Stimulated activated CD4-positive, alpha-beta T cell treated with anti-CD3 and anti-CD28 coated beads, TNF-alpha, amount 100 ng/mL, for 24 hours (primary cell): ENCODE measurements at regions not wholly inside any gene's neighbourhood (a gene's known extent, or its start where the extent isn't known, plus 50 kb on each side); places are given as distances from the start of the nearest gene placed in this dataset.
A peak's percentile ranks its signal among the peaks of the same experiment; 100 is the strongest.
"Not testable (repeated sequence)": the region's sequence is repeated elsewhere in the genome, so short reads cannot be mapped to it uniquely, and the experiment has no call there.

ENCODE experiments used
- DNase-seq, 3 experiments: peaks; one replicate each; pipeline ENCODE4 v3.0.0-alpha.2; 2020; ENCODE audit warnings: low read depth in 3 of 3

DNA sequence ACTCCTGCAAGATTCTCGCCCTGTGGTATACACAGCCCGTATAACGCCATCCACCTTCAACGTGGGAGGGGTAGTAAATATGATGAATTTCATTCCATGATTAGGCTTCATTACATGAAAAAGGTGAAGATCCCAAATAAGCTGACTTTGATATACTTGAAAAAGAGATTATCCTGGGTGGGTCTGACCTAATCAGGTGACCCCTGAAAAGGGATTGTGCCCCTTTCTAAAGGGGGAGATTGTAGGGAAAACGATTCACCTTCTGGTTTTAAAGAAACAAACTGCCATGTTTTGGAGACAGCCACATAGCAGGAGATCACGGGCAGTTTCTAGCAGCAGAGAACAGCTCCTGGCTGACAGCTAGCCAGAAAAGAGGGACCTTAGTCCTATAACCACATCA, 155.1 kb upstream of the SMLR1 start:
- DNase-seq: no peak

DNA sequence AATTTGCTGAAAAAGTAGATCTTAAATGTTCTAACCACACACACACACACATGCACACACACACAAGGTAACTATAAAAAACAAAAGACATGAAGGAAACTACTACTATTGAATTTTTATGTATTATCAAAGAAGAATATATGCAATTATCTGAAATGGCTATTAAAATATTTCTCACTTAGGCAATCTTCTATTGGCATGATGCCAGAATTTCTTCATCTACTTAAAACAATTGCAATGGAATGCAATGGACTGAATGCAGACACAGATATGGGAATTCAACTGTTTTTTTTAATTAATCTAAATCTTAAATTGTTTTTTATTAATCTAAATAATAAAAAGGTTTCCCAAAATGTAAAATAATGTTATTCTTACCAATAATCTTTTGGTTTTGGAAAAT, 152.6 kb upstream of the SMLR1 start:
- no peak for DNase-seq

DNA sequence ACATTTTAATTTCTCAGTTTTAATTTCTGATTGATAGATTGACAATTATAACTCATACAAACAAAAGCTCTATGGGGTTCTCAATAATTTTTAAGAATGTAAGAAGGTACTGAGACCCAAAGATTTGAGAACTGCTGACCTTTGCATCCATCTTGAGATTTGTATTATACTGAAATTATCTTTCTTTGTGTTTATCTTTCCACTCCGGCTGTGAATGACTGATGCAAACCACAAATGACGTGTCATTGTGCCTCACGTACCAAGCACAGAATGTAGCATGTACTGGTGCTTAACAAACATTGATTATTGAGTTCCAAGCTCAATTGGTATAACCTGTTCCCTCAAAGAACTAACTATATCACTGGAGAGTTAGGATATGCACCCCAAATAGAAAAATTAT, 152.1 kb upstream of the SMLR1 start:
- DNase-seq: no peak

DNA sequence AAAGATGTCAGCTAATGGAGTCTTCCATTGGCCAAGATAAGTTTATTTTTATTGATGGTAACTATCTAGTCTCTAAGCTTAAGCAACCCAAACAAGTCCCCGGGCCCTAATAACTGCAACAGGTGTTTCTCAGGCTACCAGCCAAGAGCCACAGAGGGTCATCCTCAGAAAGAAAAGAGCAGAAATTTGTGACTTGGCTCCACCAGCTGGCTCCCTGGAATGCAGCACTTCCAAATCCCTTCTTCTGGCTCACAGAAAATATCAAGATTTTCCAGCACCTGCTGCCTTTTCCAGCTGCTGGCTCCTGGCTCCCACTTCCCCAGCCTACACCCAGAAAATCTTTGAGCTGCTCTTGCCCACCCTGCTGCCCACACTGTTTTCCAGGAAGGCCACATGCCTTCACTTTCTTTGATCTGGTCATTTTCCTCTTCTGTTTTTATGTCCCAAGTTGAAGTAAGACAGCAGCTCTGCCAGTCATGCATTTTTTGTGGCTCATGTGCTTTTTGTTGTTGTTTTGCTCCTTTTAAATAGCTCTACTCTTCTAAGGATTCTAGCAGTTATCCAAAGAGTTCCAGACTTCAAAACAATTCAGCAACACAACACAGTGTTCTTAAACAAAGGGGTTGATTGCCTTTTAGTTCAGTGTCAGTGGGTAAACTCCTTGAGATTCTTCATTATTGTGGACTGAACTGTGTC, 151.0 kb upstream of the SMLR1 start:
- DNase-seq: no peak

DNA sequence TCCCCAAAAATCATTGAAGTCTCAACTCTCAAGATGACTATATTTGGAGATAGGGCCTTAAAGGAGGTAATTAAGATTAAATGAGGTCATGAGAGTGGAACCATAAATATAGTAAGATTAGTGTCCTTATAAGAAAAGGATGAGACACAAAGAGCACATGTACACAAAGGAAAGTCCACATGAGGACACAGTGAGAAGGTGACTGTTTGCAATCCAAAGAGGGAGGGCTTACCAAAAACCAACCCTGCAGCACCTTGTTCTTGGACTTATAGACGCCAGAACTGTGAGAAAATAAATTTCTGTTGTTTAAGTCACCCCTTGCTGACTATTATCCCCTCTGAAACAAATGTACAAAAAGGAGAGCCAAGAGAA, 150.4 kb upstream of the SMLR1 start:
- no peak for DNase-seq

DNA sequence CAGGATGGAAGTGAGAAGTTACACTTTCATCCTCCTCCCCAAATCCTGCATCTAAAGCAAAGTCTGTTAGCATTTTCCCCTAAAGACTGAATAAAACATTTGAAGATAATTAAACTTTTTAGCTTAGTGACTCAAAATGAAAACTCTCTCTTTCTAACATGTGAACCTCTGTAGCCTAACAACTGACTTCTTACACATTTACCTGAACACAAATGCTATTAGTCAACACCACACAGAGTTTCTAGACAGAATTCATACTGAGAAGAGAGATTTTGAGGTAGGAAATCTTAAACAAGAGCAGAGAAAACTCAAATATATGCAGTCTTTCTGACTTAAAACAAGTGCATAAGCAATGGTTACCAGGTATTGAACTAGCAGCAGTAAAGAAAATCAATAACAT, 149.9 kb upstream of the SMLR1 start:
- DNase-seq: no peak

DNA sequence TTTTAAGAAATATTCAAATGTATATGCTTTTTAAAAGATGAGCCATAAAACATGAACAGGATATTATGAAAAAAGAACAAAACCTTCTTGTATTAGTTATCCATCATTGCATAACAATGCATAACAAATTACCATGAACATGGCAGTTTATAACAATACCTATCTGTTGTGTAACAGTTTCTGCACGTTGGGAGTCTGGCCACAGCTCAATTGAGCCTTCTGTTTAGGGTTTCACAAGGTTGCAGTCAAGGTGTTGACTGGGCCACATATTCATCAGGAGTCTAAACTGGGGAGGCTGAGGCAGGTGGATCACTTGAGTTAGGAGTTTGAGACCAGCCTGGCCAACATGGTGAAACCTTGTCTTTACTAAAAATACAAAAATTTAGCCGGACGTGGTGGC, 149.4 kb upstream of the SMLR1 start:
- DNase-seq: no peak

DNA sequence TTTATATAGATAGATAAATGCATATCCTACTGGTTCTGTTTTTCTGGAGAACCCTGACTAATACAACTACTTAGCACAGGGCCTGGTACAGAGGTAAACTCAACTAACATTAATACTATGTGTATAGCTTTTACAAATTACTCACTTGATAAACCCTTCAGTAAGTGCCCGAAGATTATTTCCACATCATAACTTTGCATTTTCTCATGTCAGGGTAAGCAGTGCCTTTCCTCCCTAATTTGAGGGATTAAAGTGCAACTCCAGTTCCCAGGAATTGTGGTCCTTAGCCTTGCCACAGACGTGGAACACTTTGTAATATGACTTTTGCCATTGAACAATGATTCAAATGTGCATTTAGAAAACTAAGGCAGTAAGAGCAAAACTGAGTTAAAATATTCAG, 147.5 kb upstream of the SMLR1 start:
- no peak for DNase-seq

DNA sequence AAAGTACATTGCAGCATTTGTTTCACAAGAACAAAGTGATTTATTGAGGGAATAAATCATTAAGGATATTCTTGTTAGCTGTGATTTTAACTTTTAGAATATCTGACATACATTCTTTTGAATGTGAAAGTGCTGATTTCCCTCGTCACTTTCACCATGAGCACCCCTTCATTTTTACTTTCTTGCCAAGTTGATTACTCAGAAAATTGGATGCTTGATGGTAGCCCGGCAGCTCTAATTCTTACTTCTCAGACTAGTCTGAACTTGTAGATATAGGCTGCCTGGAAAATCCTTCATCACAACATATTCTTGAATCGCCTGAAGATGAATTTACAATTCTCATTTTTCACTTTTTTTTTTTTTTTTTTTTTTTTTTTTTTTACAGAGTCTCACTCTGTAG, 147.1 kb upstream of the SMLR1 start:
- DNase-seq: no peak

DNA sequence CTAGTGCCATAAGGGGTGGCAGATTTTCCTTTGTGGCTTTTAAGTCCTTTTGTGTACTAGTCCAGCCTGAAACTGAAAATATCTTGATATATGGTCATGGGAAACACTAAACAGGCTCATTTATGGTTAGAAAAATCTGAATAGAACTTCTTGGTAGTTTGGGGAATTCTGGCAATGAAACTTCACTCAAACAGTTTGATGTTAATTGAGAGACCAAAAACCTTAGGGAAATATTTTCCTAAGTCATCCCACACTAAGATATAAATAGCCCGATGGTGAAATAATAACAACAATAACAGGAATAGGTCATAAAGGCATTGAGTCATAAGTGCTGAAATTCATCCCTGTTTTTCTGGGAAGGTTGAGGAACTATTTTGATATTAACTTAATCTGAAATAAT, 146.2 kb upstream of the SMLR1 start:
- no peak for DNase-seq

DNA sequence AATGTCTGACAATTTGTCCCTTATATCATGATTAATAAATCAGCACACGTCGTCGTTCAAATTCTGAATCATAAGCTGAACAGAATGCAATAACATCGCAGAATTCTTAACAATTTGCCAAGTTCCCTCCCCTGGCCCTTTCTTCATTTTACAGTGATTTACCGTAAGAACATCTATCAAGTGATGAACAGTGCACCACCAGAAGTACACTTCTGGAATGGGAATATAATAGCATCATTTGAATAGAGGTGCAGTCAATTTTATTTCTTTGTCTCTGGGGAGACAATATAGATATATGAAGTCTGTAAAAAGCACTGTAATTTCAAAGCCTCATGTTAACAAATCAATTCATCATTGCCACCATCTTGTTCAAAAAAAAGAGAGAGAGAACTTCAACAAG, 145.1 kb upstream of the SMLR1 start:
- no peak for DNase-seq

DNA sequence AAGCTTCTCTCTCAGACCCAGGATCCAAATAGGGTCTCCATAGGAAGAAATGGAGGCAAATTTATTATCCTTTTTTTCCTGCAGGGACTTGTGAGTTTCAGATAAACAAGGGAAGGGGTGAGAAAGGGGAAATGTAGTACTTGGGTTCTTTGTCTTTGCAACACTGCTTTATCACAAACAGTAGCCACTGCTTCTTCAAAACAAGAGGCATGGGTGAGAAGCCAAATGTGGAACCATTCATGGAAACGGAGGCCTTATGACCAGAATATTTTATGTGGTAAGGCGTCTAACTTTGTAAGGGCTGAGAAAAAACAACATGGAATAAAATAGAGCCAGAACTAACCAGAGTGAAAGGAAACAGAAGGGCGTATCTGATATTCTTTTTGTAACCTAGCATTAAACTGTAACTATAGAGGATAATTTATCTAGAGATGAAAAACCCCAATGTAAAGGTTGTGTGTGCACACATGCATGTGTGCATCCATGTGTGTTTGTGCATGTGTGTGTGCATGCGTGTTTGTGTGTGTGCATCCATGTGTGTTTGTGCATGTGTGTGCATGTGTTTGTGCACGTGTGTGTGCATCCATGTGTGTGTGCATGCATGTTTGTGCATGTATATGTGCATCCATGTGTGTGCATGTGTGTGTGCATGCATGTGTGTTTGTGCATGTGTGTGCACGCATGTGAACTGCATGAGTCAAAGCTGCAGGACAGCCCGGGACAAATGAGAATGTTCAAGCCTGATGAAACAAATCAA, 143.3 kb upstream of the SMLR1 start:
- no peak for DNase-seq

DNA sequence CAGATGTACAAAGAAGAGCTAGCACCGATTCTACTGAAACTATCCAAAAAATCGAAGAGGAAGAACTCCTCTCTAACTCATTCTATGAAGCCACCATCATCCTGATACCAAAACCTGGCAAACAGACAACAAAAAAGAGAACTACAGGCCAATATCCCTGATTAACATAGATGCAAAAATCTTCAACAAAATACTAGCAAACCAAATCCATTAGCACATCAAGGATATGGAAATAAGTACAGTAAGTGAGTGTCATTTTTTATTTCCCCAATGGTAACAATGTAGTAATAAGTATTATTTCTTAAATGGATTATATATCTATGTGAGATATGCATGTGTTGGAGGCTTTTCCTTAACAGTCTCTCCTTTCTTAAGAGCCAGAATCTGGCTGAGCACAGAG, 134.5 kb upstream of the SMLR1 start:
- DNase-seq: no peak

DNA sequence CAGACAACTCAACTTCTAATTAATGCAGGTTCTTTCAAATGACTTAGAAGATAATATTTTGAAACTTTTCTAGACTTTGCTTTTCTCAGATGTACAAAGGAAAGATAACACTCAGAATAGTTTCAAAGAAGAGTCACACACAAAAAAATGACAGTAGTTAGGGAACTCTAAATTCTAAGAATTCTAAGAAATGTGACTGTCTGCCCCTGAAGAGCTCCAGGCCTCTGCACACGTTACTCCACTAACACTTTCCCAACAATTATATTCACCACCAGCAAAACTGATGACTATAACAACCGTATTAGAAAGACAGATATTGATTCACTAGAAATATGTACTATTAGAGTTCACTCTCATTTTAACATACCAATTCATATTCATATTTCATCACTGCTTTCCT, 133.3 kb upstream of the SMLR1 start:
- DNase-seq: no peak

DNA sequence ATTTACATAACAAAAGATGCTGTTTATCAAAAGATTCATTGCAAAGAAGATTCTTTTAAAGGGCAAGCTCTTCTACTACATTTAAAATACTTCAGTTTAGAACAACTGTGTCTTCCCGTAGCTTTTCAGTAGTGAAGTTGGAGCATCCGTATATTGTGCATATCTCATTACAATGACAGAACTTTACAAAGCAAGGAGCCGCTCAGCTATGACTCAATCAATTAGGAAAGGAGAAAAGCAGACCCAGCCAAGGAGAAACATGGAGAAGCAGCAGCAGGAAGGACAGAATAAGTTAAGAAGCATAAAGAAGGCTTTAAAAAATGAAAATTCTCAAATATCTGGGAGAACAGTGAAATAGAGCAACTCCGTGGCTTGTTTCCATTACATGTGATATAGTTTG, 132.6 kb upstream of the SMLR1 start:
- DNase-seq: no peak

DNA sequence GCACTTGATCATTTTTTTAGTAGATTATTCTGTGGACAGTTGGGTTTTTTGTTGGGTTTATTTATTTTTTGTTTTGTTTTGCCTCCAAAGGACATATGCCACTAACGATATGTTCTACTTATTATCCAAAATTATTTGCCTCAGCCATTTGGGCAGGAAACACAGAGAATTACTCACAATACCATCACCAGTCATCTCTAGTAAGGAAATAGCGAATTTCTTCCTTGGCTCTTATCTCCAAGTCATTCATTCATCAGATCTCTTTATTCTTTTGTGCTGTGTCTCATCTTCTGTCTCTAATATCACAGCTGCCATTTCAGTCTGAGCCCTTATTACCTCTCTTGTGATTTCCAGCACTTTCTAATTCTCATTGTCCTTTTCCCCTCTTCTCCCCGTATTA, 130.4 kb upstream of the SMLR1 start:
- no peak for DNase-seq

DNA sequence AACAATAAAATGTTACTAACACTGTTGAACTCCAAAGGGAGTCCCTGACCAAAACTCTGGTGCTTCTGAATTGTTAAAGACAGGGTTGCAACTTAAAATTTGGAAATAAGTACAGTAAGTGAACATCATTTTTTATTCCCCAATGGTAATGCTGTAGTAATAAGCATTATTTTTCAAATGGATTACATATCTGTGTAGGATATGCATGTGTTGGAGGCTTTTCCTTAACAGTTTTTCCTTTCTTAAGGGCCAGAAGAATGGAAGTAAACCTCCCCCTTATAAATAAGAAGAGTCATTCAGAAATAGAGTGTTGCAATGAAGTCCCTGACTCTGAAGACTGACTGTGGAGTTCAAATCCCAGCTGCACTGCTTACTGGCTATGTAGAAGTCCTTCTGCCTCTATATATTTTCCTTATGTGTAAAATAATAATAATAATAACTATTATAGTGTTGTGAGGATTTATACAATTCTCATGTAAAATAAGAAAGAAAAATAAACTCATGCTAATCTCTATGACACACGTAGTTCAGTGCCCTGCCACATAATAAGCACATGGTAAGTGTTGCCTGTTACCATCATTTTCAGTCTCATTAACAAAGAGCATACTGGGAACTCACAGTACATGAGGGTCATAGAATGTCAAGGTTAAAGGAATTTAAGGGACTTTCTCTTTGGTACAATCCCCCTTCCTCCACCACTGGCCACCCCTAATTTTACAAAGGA, 129.8 kb upstream of the SMLR1 start:
- DNase-seq: no peak

DNA sequence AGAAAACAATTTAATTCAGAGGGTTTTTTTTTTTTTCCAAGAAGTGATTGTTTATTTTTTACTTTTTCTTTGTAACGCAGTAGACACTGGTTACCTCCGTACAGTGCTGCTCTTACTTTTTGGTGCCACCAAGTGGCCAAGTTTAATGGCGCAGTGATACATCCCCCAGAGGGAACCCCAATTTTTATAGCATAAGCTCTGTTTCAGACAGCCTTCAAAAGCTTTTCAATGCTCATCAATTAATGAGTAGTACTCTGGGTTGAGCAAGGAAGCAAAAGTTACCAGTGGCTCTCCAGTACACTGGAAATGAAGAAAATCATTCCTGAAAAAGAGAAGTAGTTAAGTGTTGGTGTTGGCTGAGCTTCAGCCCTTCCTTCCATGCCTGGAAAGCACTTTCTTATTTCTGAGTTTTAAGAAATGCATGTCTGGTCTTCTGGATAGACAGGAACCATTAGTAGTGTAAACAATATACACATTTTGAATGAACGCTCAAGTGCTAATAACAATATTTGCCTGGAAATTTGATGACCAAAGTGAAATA, 129.1 kb upstream of the SMLR1 start:
- DNase-seq: peak; percentile 31 to 53 (median 51)

DNA sequence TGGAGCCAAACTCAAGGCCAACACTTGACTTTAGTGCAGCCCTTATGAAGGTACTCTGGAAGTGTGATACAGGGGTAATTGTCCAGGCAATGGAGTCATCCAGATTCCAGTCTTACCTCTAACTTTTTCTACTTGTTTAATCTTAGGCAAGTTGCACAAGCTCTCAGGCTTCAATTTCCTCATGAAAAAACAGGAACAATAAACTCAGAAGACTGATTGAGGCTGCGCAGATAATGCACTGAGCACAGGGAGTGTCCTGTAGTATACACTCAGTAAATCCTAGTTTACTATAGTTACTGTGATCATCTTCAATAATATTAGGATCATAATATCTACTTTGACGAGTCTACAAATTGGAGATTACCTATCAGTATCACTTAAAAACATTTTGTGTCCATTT, 127.5 kb upstream of the SMLR1 start:
- no peak for DNase-seq

DNA sequence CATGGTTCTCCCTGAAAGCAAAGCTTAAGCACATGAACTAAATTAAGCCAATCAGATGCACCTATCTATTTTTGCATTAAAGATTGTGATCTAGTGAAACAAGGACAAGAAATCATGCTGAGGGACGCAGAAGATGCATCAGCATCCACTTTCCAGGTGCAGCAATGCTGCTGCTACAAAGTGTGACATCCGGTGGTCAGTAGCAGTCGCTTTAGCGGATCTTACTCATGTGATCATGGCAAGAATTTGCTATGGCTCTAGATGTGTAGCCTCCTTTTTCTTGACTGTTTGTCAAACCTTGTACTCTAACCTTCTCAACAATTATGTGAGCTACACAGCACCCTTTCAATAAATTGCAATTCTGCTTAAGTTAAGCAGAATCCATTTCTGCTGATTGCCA, 126.8 kb upstream of the SMLR1 start:
- DNase-seq: no peak

DNA sequence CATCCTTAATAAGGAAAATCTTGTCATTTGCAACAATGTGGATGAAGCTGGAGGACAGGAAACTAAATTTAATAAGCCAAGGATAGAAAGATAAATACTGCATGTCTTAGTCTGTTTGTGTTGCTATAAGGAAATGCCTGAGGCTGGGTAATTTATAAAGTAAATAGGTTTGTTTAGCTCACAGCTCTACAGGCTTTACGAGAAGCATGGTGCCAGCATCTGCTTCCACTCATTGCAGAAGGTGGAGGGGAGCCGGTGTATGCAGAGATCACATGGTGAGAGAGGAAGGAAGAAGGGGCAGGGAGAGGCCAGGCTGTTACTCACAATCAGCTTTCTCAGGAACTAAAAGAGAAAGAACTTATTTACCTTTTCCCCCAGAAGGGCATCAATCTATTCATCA, 118.9 kb upstream of the SMLR1 start:
- DNase-seq: no peak

DNA sequence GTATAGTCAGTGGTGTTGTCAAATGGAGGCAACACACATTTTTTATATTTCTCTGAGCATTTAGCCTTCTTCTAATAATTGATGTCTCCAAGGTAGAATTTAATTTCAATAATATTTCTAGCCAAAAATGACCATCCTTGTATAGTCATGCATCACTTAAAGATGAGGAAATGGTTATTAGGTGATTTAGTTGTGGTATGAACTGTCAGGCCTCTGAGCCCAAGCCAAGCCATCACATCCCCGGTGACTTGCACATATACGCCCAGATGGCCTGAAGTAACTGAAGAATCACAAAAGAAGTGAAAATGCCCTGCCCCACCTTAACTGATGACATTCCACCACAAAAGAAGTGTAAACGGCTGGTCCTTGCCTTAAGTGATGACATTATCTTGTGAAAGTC, 115.6 kb upstream of the SMLR1 start:
- not testable (repeated sequence) for DNase-seq

DNA sequence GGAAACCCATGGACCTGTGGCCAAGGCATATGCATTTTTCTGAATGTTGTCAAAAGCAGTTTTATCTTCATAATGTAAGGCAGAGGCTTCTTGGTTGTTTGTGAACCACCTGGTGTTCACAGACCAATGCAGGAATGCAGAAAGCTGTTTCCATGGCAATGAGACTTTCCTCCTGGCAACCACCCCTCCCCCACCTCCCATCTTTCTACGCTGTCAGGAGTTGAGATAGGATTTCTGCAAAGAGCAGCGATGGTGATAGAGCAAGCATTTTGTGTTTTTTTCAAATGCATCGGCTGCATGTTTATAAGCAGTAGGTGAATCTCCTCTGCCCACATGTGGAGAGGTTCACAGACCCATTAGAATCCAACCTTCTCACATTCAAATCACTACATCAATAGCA, 114.1 kb upstream of the SMLR1 start:
- DNase-seq: no peak
